ENCODE measurements at regions not wholly inside any gene's neighbourhood (a gene's known extent, or its start where the extent isn't known, plus 50 kb on each side); places are given as distances from the start of the nearest gene placed in this dataset.
"Not testable (repeated sequence)": the region's sequence is repeated elsewhere in the genome, so short reads cannot be mapped to it uniquely, and the experiment has no call there.

DNA sequence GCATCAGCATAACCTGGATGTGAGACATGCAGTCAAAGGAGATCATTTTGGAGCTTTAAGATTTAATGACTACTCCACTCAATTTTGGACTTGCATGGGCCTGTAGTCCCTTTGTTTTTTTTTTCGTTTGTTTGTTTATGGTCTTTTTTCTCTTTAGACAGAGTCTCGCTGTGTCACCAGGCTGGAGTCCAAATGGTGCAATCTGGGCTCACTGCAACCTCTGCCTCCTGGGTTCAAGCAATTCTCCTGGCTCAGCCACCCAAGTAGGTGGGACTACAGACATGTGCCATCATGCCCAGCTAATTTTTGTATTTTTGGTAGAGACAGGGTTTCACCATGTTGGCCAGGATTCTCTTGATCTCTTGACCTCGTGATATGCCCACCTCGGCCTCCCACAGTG lies 673.8 kb downstream of the CDH9 start:
- not testable (repeated sequence) for DNase-seq

DNA sequence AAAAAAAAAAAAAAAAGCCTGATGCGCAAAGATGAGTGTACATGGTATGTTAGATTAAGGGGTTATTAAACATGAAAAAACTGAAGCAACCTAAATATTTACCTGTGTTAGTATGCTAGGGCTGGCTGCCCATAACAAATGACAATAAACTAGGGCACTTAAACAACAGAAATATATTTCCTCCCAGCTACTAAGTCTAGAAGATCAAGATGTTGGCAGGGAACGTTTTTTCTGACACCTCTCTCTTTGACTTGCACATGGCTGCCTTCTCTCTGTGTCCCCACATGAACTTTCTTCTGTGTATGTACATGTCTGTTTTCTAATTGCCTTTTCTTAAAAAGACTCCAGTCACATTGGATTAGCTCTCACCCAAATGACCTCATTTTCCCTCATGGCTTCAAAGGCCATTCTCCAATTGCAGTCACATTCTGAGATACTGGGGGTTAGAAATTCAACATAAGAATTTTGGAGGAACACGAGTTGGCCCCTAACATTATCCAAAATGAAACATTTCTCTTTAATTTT lies 694.5 kb downstream of the CDH9 start:
- no peak for DNase-seq

DNA sequence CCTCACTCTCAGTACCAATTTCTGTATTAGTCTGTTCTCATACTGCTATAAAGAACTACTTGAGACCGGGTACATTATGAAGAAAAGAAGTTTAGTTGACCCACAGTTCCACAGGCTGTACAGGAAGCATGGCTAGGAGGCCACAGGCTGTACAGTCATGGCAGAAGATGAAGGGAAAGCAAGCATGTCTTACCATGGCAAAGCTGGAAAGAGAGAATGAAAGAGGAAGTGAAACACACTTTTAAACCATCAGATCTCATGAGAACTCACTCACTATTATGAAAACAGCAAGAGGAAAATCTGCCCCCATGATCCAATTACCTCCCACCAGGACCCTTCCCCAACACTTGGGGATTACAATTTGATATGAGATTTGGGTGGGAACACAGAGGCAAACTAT lies 698.8 kb downstream of the CDH9 start:
- no peak for DNase-seq

DNA sequence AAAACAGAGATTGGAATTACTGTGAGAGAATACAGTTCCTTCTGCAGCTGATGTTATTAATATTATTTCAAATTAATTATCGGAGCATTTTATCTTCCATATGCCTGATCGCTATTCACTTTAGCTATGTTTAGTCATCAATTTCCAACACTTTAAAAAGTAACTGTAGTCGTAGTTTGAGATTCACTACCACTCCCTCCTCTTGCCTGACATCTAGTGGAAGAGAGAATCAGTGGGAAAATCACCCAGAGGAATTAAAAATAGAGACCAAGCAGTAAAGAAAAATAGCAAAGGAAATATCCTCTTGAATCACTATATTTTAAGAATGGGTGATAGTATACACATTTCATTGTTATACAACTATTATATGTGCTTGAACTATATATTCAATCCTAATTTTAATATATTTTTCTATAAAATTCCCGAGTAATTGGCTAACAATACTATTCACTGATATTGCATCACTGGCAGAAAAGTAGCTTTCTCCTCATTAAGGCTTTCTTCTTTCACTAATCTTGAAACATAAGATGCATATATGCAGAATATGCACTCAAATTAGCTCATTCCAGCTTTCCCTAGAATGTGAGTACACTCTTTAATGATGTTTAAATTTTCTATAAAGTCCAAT lies 708.7 kb downstream of the CDH9 start:
- peak; percentile 7 for DNase-seq

DNA sequence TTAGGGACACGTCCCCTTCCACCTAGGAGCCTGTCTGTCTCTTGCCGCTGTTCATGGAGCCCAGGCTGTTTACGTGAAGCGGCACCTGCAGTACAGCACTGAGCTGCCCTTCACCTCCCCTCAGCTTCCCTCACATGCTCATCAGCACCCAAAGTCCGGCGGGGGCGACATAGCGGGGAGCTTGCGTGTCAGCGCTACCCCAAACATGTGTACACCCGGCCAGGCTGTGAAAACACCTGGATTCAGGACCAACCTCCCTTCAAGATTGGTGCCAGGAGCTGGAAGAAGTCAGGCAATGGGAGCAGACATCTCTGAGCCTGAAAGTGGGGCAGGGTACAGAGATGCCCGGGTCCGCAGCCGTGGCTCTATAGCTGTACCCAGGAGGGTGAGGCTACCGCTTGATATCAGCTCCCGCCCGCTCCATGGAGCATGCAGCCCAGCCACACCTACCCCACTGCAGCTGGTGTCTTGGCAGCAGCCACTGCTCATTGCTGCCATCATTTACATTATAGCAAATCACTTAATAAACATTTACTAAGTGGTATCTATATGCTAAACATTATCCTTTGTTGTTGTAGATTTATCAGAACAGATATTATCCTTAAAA lies 712.1 kb downstream of the CDH9 start:
- DNase-seq, result no peak

DNA sequence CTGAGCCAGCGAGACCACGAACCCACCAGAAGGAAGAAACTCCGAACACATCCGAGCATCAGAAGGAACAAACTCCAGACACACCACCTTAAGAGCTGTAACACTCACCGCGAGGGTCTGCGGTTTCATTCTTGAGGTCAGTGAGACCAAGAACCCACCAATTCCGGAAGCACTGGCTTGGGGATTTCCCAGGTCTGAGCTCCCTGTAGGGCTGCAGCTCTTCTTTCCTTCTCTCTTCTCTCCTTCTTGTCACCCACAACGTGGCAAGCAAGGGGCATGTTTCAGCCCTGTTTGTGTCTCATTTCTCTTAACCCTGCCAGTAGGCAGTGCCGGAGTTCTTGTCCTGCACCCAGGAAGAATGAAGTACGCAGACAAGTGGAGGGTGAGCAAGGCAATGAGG lies 713.0 kb downstream of the CDH9 start:
- not testable (repeated sequence) for DNase-seq

DNA sequence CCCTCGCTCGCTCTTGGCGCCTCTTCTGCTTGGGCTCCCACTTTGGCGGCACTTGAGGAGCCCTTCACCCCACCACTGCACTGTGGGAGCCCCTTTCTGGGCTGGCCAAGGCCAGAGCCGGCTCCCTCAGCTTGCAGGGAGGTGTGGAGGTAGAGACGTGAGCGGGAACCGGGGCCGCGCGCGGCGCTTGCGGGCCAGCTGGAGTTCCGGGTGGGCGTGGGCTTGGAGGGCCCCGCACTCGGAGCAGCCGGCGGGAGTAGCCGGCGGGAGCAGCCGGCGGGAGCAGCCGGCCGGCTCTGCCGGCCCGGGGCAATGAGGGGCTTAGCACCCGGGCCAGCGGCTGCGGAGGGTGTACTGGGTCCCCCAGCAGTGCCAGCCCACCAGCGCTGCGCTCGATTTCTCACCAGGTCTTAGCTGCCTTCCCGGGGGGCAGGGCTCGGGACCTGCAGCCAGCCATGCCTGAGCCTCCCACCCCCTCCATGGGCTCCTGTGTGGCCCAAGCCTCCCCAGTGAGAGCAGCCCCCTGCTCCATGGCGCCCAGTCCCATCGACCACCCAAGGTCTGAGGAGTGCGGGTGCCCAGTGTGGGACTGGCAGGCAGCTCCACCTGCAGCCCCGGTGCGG lies 714.0 kb downstream of the CDH9 start:
- DNase-seq, result not testable (repeated sequence)

DNA sequence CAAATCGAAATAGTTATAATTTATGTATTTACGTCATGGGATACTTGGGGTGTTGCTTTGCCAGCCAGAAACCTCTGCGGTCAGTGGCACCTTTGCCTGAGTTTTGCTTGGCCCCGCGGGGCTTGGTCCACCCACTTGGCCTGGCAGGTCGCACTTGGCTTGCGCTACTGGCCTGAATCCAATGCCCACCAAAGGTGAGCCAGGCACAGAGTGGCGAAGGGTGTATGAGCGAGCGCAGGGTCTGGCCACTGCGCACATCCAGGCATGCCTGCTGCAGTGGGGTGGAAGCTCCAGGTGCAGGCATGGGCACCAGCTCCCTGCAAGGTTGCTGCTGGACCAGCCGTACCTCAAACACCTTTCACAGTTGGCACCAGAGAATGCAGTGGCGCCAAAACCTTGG lies 714.6 kb downstream of the CDH9 start:
- no peak for DNase-seq

DNA sequence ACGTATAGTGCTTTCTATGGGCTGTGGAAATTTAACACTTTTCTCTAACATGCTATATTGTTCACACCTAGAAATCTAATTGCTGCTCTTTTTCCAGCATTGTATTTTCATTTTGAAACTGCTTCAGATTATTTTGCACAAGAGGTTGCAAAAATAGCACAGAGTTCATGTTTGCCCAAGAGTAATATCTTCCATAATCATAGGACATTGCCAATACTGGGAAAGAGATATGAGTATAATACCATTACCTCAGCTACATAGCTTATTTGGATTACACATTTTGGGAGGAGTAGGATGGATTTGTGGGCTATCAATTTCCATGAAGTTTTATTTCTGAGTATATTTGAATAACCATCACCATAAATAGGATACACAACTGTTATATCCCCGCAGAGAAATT lies 717.1 kb downstream of the CDH9 start:
- no peak for DNase-seq

DNA sequence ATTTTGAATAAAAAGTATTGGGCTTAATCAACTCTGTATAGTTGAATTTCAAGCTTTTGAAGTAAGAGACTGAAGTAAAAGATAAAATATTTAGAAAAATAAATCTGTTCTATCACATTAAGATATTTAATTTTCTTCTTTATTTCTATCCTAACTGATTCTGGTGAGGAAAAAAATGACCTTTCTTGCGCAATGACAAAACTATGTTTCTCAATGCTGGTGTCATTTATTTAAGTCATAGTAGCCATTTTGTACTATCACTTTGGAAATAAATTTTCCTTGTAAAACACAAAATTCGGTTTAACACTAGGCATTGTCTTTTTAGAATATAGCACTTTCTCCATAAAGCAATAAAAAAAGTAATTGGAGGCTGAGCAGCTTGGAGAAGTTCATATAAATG lies 728.0 kb downstream of the CDH9 start:
- DNase-seq, result no peak

DNA sequence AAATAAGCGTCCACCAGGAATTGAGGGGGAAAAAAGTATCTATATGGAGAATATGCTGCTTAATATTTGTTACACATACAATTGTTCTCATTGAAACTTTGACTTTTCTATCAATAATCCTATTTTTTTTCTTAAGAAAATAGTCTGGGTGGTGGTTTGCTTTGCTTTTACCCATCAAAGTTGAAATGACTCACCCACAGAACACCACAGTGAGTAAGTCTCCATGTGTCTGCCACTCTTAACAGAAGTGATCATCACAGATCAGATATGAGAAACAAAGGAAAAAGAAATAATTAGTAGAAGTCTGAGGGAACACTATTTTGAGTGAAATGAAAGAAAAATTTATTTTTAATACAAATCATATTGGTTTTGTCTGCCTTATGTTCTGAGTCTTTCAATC lies 742.8 kb downstream of the CDH9 start:
- DNase-seq, result no peak

DNA sequence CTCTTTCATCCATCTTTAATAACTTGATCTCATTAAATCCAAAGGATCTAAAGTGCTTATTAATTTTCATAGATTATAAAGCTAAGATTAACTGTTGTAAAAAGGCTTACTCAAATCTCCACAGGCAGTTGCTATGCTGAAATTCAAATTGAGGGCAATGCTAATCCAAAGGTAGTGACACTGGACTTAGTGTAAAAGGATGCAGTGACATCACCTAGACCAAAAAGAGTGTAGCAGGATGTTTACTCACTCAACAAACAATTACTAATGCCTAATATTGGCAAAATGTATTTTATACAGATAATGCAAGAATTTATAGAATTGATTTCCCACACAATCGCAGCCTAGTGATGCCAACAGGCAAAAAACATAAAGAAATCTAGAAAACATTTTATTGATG lies 756.2 kb downstream of the CDH9 start:
- DNase-seq, result no peak

DNA sequence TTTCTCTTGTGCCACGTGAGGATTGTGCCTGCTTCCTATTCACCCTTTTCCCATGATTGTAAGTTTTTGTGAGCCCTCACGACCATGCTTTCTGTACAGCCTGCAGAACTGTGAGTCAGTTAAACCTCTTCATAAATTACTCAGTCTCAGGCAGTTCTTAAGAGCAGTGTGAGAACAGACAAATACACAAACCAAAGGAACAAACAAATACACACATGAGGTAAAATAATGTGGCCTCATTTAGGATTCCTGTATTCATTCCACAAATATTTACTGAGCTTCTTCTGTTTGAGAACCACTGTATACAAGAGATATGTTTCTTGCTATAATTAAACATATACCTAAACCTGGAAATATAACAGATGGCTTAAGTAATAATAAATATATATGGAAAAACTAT lies 760.3 kb downstream of the CDH9 start:
- no peak for DNase-seq

DNA sequence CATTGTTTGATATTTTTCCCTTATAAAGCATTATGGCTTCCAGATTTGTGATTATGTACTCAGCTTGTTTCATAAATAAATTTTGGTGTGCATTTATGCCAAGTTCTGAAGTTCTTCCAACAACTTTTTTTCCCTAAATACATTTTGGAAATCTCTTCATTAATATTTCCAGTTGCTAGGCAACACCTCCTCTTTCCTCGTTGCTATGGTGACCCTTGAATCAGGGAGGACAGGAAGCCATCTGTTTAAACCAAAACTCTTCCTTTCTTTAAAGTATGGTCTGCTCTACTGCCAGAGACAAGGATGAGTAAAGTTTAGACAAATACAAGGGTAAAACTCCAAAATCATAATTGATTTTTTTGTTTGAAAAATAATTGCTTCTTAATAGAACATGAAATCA lies 779.3 kb downstream of the CDH9 start:
- DNase-seq, result no peak

DNA sequence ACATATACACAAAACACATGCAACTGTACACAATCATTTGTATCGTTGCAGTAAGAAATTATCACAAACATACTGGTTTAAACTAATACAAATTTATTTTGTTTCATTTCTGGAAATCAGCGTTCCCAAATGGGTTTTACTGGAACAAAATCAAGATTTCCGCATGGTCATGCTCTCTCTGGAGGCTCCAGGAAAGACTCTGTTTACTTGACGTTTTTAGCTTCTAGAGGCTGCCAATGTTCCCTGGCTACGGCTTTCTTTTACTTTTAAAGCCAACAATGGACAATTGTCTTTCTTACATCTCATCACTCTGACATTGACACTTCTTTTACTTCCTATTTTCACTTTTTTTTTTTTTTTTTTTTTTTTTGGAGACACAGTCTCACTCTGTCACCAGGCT lies 793.1 kb downstream of the CDH9 start:
- no peak for DNase-seq

DNA sequence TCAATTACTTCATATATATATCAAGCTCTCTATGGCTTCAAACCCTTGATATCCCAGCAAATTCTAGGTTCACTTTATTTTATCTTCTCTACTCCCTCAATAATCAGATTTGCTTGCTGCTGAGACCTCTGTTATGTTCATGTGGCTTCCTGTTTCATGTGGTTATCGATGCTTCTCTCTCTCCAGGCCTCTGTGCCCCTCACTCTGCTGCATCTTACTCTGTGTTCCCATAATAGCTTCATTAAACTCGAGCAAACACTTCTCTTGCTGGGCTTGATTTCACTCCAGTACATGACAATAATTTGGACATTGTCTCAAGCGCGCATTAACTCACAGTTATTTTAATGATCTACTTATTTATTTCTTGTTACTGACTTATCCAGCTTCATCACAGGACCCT lies 798.8 kb downstream of the CDH9 start:
- DNase-seq, result no peak

DNA sequence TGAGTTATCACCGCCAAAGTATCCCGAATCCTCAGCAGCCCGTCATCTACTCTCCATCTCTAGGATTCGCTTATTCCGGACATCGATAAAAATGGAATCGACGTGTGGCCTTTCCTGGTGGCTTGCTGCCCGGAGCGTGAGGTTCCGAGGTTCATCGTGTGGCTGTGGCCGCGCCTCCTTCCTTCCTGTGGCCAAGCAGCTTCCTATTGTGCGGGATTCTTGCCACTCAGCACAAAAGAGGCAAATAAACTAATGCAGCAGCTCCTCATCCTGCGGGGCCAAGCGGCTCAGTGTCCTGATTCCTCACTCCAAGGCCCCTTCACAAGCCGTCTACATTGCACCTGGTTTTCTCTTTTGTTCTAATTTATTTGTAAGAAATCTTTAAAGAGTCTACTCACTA lies 800.9 kb downstream of the CDH9 start:
- no peak for DNase-seq

DNA sequence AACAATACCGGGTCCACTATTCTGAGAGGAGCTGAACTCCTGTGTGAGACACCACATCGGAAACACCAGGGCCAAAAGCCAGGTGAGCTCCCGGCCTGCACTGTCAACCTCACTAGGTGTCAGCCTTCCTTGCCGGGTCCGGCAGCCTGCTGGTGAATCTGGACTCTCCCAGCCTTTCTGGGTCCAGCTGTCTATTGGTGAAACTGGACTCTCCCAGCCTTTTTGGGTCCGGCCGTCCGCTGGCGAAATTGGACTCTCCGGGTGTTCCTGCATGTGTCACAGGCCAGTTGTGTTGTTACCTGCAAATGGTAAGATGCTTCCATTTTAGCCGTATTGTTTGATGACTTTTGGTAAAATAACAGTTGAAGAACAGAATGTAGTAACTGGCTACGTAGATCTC lies 801.5 kb downstream of the CDH9 start:
- no peak for DNase-seq

DNA sequence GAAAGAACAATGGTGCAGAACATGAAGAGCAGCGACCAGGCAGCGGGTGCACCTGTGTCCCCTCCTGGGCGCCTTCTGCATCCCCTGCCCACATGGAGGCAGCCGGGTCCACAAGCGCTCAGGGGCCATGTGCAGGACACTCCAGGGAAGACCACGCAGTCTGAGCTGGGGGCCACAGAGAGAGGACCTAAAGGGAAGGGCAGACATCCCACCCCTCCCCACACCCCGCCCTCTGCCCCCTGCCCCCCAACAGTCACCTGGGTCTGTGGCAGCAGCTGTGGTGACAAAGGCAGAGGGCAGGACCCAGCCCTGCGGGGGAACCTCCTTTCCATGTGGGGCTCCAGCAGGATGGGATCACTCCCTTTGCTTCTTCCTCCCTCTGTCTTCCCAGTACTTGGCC lies 805.7 kb downstream of the CDH9 start:
- DNase-seq, result no peak

DNA sequence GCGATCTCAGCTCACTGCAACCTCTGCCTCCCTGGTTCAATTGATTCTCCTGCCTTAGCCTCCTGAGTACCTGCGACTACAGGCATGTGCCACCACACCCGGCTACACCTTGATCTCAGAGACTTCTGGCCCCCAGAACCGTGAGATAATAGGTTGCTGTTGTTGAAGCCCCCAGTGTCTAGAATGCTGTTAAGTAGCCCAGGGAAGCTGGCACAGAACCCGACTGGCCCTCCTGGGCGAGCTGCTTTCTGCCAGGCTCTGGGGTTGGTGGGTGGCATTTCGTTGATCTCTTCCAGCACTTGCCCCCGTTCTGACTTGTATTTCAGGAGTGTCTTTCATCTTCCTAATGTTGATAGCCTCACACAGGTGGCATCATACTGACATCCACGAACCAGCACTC lies 807.1 kb downstream of the CDH9 start:
- no peak for DNase-seq

DNA sequence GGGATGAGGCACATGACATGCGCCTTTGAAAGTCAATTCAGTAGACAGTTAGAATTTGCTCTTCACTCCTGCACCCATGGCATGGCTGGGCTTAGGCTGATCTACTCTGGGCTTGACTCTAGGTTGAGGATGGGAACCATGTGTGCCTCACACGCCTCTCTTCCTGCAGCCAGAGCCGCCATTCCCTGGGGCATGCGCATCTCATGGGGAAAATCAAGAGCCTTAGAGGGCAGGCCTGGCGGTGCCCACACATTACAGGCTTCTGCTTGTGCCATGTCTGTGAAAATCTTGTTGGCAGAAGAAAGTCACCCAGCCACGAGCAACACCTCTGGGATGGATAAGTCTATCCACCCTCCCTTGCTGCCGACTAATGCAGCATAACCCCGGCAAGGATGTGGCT lies 808.5 kb downstream of the CDH9 start:
- DNase-seq, result no peak

DNA sequence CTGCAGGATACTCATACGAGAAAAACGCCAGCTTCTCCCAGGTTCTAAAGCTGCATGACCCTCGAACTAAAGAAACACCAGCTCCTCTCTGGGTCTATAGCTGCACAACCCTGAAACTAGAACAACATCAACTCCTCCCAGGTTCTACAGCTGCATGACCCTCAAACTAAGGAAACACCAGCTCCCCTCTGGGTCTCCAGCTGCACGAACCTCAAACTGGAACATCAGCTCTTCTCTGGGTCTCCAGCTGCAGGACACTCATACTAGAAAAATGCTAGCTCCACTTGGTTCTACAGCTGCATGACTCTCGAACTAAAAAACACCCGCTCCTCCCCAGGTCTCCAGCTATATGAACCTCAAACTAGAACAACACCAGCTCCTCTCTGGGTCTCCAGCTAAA lies 811.1 kb downstream of the CDH9 start:
- DNase-seq, result no peak

DNA sequence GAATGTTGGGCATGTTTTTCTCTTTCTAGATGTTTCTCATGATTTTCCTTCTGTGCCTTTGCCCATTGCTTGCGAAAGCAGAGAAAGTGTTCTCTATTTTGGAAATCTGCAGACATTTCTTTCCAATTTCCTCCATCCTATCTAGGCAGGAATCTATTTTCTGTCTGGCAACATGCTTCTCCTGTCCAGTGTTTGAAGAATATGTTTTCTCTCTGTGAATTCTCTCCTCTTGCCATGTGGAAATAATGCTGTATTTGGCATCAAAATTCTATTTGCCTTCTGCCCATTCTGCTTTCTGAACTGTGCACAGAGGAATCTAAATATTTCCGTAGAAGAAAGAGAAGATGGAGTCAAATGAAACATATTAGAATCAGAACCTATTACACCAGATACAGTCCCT lies 833.3 kb downstream of the CDH9 start:
- no peak for DNase-seq

DNA sequence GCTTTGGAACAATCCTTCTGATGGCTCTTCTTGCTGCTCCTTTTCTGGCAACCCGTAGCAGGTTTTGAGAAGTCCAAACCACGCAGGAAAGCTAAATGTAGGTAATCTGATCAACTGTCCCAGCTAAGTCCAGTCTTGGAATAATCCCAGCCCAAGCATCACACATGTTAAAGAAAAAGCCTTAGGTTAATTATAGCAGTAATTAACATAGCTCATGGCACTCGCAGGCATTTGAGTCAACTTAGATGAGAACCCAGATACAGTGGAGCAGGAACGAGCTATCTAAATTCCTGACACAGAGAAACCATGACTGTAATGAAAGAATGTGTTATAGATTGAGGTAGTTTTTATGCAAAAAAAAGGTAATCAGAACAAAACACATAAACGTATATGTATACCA lies 844.8 kb downstream of the CDH9 start:
- DNase-seq, result no peak

DNA sequence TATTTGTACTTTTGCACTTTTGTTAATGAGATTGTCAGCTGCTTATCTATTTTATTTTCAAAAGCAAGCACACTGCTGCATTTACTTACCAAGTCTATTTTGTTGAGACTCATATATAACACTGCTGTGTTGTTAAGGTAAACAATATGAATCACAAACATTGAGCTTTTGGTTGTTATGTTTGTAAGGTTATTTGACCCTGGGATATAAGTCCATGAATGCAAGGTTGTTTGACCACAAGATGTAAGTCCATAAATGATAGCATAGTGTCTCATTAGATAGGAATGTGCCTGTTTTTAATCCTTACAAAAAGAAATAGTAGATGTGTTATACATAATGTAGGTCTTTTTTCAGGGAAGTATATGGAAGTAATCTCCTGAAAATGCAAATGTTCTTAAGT lies 845.9 kb downstream of the CDH9 start:
- DNase-seq, result no peak
